ENCODE measurements at regions not wholly inside any gene's neighbourhood (a gene's known extent, or its start where the extent isn't known, plus 50 kb on each side); places are given as distances from the start of the nearest gene placed in this dataset.

GRCh38 chr11:121839781-121840180 lies 276.2 kb downstream of the BLID start:
- TF ChIP-seq REST (IDR thresholded peaks at IDR 0.05; ENCODE audit: insufficient read depth in 1 of 2, low read depth in 2 of 2, low read length in 2 of 2): no peak
- no peak for TF ChIP-seq POLR2AphosphoS5 (IDR thresholded peaks at IDR 0.05; ENCODE audit: low read depth, low read length)
- no peak for TF ChIP-seq SIN3A (IDR thresholded peaks at IDR 0.05; ENCODE audit: borderline replicate concordance, insufficient read depth, low read length)
- no peak for TF ChIP-seq FOXP2 (optimal IDR thresholded peaks at IDR 0.05; ENCODE audit: borderline replicate concordance, extremely low read depth, extremely low read length, insufficient read depth)
- no peak for TF ChIP-seq TAF1 (IDR thresholded peaks at IDR 0.05; ENCODE audit: borderline replicate concordance, insufficient read depth, low read length)

- TF ChIP-seq TAF1 (IDR thresholded peaks at IDR 0.05; ENCODE audit: borderline replicate concordance, insufficient read depth, low read length) (no peak), POLR2AphosphoS5 (IDR thresholded peaks at IDR 0.05; ENCODE audit: low read depth, low read length) (no peak), SIN3A (IDR thresholded peaks at IDR 0.05; ENCODE audit: borderline replicate concordance, insufficient read depth, low read length) (no peak), FOXP2 (optimal IDR thresholded peaks at IDR 0.05; ENCODE audit: borderline replicate concordance, extremely low read depth, extremely low read length, insufficient read depth) (no peak), REST (IDR thresholded peaks at IDR 0.05; ENCODE audit: insufficient read depth in 1 of 2, low read depth in 2 of 2, low read length in 2 of 2) (no peak)
These were observed 277.4 kb downstream of the BLID start for GRCh38 chr11:121838571-121838970.

- TF ChIP-seq POLR2AphosphoS5 (IDR thresholded peaks at IDR 0.05; ENCODE audit: low read depth, low read length) (no peak), TAF1 (IDR thresholded peaks at IDR 0.05; ENCODE audit: borderline replicate concordance, insufficient read depth, low read length) (no peak), REST (IDR thresholded peaks at IDR 0.05; ENCODE audit: insufficient read depth in 1 of 2, low read depth in 2 of 2, low read length in 2 of 2) (no peak), FOXP2 (optimal IDR thresholded peaks at IDR 0.05; ENCODE audit: borderline replicate concordance, extremely low read depth, extremely low read length, insufficient read depth) (no peak), SIN3A (IDR thresholded peaks at IDR 0.05; ENCODE audit: borderline replicate concordance, insufficient read depth, low read length) (no peak)
These were observed 282.0 kb downstream of the BLID start for GRCh38 chr11:121833970-121834369.

GRCh38 chr11:121829159-121829643 lies 286.8 kb downstream of the BLID start:
- peak; percentile 53; the same call in 1 of the 2 replicates for TF ChIP-seq POLR2AphosphoS5 (IDR thresholded peaks at IDR 0.05; ENCODE audit: low read depth, low read length)
- TF ChIP-seq FOXP2 (optimal IDR thresholded peaks at IDR 0.05; ENCODE audit: borderline replicate concordance, extremely low read depth, extremely low read length, insufficient read depth): peak; percentile 31
- peak in 1 of 2 experiments; percentile 37; a peak in 2 of 4 replicates for TF ChIP-seq REST (IDR thresholded peaks at IDR 0.05; ENCODE audit: insufficient read depth in 1 of 2, low read depth in 2 of 2, low read length in 2 of 2)
- TF ChIP-seq TAF1 (IDR thresholded peaks at IDR 0.05; ENCODE audit: borderline replicate concordance, insufficient read depth, low read length): peak; percentile 64; the same call in 1 of the 2 replicates
- peak; percentile 69; the same call in 1 of the 2 replicates for TF ChIP-seq SIN3A (IDR thresholded peaks at IDR 0.05; ENCODE audit: borderline replicate concordance, insufficient read depth, low read length)
